A549 (cell line): ENCODE measurements at regions not wholly inside any gene's neighbourhood (a gene's known extent, or its start where the extent isn't known, plus 50 kb on each side); places are given as distances from the start of the nearest gene placed in this dataset.

ENCODE experiments used
- BHLHE40 ChIP-seq: IDR thresholded peaks from 2 replicates; pipeline ENCODE4 v1.6.1; 2012; ENCODE audit warnings: low read depth, low read length, inconsistent platforms
- CBX2 ChIP-seq: fragments of 200-600 bp; sonication (generic); IDR thresholded peaks from 2 replicates; pipeline ENCODE4 v1.6.1; 2016; ENCODE audit warnings: low read depth, mild to moderate bottlenecking, borderline replicate concordance
- CBX8 ChIP-seq: fragments of 200-600 bp; sonication (generic); IDR thresholded peaks from 2 replicates; pipeline ENCODE4 v1.6.1; 2016
- EP300 ChIP-seq, 2 experiments: fragments of >200 bp; sonication (Bioruptor Twin); formaldehyde crosslinking; IDR thresholded peaks; 2 replicates in 1 of 2; 3 replicates in 1 of 2; pipeline ENCODE4 v1.6.1; 2016 to 2017
- KDM5A ChIP-seq: fragments of 200-600 bp; sonication (generic); IDR thresholded peaks from 2 replicates; pipeline ENCODE4 v1.6.1; 2016; ENCODE audit warnings: antibody characterized with exemption, mild to moderate bottlenecking
- POLR2A ChIP-seq: IDR thresholded peaks from 2 replicates; pipeline ENCODE4 v1.6.1; 2012; ENCODE audit warnings: mild to moderate bottlenecking, low read length
- RAD21 ChIP-seq, 2 experiments: fragments of >200 bp in 1 of 2; sonication (Bioruptor Twin) in 1 of 2; formaldehyde crosslinking in 1 of 2; IDR thresholded peaks in 1 of 2; conservative IDR thresholded peaks in 1 of 2; 2 replicates in 1 of 2; 3 replicates in 1 of 2; pipeline ENCODE4 v1.6.1; 2012 to 2018; ENCODE audit warnings: inconsistent platforms in 1 of 2
- RFX5 ChIP-seq: fragments of 450-650 bp; IDR thresholded peaks from 2 replicates; pipeline ENCODE4 v1.7.1; 2014; ENCODE audit warnings: antibody characterized with exemption, mild to moderate bottlenecking, moderate library complexity
- TF ChIP-seq, protein P1 (sequence below): fragments of >200 bp; sonication (Bioruptor Twin); formaldehyde crosslinking; IDR thresholded peaks from 3 replicates; pipeline ENCODE4 v1.5.1; 2016
- TF ChIP-seq, protein P2 (sequence below): fragments of >200 bp; sonication (Bioruptor Twin); formaldehyde crosslinking; IDR thresholded peaks from 2 replicates; pipeline ENCODE4 v1.6.1; 2016
- TF ChIP-seq, protein P3 (sequence below): fragments of 450-650 bp; IDR thresholded peaks from 2 replicates; pipeline ENCODE4 v1.6.1; 2014; ENCODE audit warnings: antibody characterized with exemption

DNA sequence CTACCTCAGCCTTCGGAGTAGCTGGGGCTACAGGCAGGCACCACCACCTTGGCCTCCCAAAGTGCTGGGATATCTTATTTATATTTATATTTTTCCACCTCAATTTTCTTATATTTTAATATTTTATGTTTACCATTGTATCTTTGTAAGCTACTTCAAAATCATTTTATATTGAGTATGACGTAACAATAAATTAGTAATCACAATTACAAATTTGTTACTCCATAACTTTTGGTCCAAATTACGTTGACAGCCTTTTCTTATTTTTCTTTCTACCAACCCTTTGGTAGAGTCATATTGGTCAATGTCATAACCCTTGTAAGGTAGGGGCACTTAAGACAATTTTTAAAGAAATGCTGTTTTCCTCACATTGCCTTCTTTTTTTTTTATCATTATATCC is 104.0 kb upstream of the H2AZ1 start:
- TF ChIP-seq RFX5 (no peak), KDM5A (no peak), POLR2A (no peak), CBX8 (no peak), BHLHE40 (no peak), EP300 (IDR thresholded peaks at IDR 0.05) (no peak), CBX2 (no peak), RAD21 (conservative IDR thresholded peaks at IDR 0.05 in 1 of 2, IDR thresholded peaks at IDR 0.05 in 1 of 2) (no peak)
- TF ChIP-seq, protein P1, sequence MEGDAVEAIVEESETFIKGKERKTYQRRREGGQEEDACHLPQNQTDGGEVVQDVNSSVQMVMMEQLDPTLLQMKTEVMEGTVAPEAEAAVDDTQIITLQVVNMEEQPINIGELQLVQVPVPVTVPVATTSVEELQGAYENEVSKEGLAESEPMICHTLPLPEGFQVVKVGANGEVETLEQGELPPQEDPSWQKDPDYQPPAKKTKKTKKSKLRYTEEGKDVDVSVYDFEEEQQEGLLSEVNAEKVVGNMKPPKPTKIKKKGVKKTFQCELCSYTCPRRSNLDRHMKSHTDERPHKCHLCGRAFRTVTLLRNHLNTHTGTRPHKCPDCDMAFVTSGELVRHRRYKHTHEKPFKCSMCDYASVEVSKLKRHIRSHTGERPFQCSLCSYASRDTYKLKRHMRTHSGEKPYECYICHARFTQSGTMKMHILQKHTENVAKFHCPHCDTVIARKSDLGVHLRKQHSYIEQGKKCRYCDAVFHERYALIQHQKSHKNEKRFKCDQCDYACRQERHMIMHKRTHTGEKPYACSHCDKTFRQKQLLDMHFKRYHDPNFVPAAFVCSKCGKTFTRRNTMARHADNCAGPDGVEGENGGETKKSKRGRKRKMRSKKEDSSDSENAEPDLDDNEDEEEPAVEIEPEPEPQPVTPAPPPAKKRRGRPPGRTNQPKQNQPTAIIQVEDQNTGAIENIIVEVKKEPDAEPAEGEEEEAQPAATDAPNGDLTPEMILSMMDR: no peak
- TF ChIP-seq, protein P2, sequence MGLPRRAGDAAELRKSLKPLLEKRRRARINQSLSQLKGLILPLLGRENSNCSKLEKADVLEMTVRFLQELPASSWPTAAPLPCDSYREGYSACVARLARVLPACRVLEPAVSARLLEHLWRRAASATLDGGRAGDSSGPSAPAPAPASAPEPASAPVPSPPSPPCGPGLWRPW: no peak
- TF ChIP-seq, protein P3, sequence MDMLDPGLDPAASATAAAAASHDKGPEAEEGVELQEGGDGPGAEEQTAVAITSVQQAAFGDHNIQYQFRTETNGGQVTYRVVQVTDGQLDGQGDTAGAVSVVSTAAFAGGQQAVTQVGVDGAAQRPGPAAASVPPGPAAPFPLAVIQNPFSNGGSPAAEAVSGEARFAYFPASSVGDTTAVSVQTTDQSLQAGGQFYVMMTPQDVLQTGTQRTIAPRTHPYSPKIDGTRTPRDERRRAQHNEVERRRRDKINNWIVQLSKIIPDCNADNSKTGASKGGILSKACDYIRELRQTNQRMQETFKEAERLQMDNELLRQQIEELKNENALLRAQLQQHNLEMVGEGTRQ: no peak
